DOHH2 (cell line): ENCODE measurements at regions not wholly inside any gene's neighbourhood (a gene's known extent, or its start where the extent isn't known, plus 50 kb on each side); places are given as distances from the start of the nearest gene placed in this dataset.

ENCODE experiments used
- CTCF ChIP-seq: fragments of 200-600 bp; sonication (generic); IDR thresholded peaks from one replicate; pipeline ENCODE4 v1.5.1; 2014; ENCODE audit warnings: antibody characterized with exemption, mild to moderate bottlenecking, low read depth, low read length; ENCODE audit not compliant: poor library complexity, severe bottlenecking
- EZH2phosphoT487 ChIP-seq: fragments of 200-600 bp; sonication (generic); IDR thresholded peaks from 2 replicates; pipeline ENCODE4 v1.6.1; 2017; ENCODE audit warnings: borderline replicate concordance, mild to moderate bottlenecking, antibody characterized with exemption, low read length, moderate library complexity, mixed read lengths

- no peak for TF ChIP-seq CTCF
- no peak for TF ChIP-seq EZH2phosphoT487
Measured at GRCh38 chr7:21113609-21114415, 314.1 kb upstream of the SP4 start.
